AG08396 (cell line): ENCODE measurements at regions not wholly inside any gene's neighbourhood (a gene's known extent, or its start where the extent isn't known, plus 50 kb on each side); places are given as distances from the start of the nearest gene placed in this dataset.
"Not testable (repeated sequence)": the region's sequence is repeated elsewhere in the genome, so short reads cannot be mapped to it uniquely, and the experiment has no call there.

Experiments
- DNase-seq: peaks from one replicate; pipeline ENCODE4 v3.0.0; 2012; ENCODE audit warnings: low spot score, mixed read lengths

- not testable (repeated sequence) for DNase-seq
Measured at GRCh38 chr9:42239445-42240260, 56.2 kb downstream of the SPATA31A6 start.

- DNase-seq = not testable (repeated sequence)
Measured at GRCh38 chr9:42240261-42240579, 56.8 kb downstream of the SPATA31A6 start.

- DNase-seq = not testable (repeated sequence)
Measured at GRCh38 chr9:42243211-42243610, 59.8 kb downstream of the SPATA31A6 start.

GRCh38 chr9:42243822-42244221 is 60.4 kb downstream of the SPATA31A6 start:
- DNase-seq = not testable (repeated sequence)

GRCh38 chr9:42268729-42269128 is 85.3 kb downstream of the SPATA31A6 start:
- not testable (repeated sequence) for DNase-seq

- not testable (repeated sequence) for DNase-seq
Measured at GRCh38 chr9:42269171-42269570, 85.7 kb downstream of the SPATA31A6 start.

- DNase-seq = not testable (repeated sequence)
Measured at GRCh38 chr9:42273191-42273590, 89.7 kb downstream of the SPATA31A6 start.

- DNase-seq = no peak
Measured at GRCh38 chr9:42275141-42275540, 91.7 kb downstream of the SPATA31A6 start.

- DNase-seq = not testable (repeated sequence)
Measured at GRCh38 chr9:42282531-42283178, 99.2 kb downstream of the SPATA31A6 start.

- not testable (repeated sequence) for DNase-seq
Measured at GRCh38 chr9:42283179-42283543, 99.7 kb downstream of the SPATA31A6 start.

GRCh38 chr9:42286145-42286845 is 102.8 kb downstream of the SPATA31A6 start:
- DNase-seq = not testable (repeated sequence)

GRCh38 chr9:42288002-42288864 is 104.8 kb downstream of the SPATA31A6 start:
- not testable (repeated sequence) for DNase-seq

GRCh38 chr9:42288865-42289229 is 105.4 kb downstream of the SPATA31A6 start:
- not testable (repeated sequence) for DNase-seq

GRCh38 chr9:42300124-42300523 is 116.7 kb downstream of the SPATA31A6 start:
- DNase-seq = not testable (repeated sequence)

GRCh38 chr9:42306625-42307024 is 123.2 kb downstream of the SPATA31A6 start:
- DNase-seq = not testable (repeated sequence)

- not testable (repeated sequence) for DNase-seq
Measured at GRCh38 chr9:42307449-42307848, 124.0 kb downstream of the SPATA31A6 start.

GRCh38 chr9:42310972-42311371 is 127.5 kb downstream of the SPATA31A6 start:
- DNase-seq = not testable (repeated sequence)

GRCh38 chr9:42316026-42316425 is 132.6 kb downstream of the SPATA31A6 start:
- DNase-seq = not testable (repeated sequence)

GRCh38 chr9:42317677-42318076 is 134.2 kb downstream of the SPATA31A6 start:
- DNase-seq = not testable (repeated sequence)

GRCh38 chr9:42323084-42323809 is 139.8 kb downstream of the SPATA31A6 start:
- DNase-seq = not testable (repeated sequence)

- not testable (repeated sequence) for DNase-seq
Measured at GRCh38 chr9:42325142-42325541, 141.7 kb downstream of the SPATA31A6 start.
